ENCODE measurements at regions not wholly inside any gene's neighbourhood (a gene's known extent, or its start where the extent isn't known, plus 50 kb on each side); places are given as distances from the start of the nearest gene placed in this dataset.

- Histone ChIP-seq H3K79me2 (ENCODE audit: control insufficient read depth in 1 of 2, insufficient read depth in 2 of 2, low read length in 2 of 2) (no peaks in the 10 kb centered on the region), H3K56ac (replicated peaks; ENCODE audit: insufficient read length, low read depth, low read length) (no peak overlapping the region), H3K23ac (ENCODE audit: insufficient read length) (no peak overlapping the region), H3K4ac (replicated peaks; ENCODE audit: insufficient read length, low read depth, low read length) (no peak overlapping the region), H3K27me3 (replicated peaks in 1 of 4; ENCODE audit: control insufficient read depth in 3 of 4, extremely low read depth in 1 of 4, insufficient read depth in 3 of 4, low read length in 3 of 4) (no peaks in the 10 kb centered on the region), H3K9ac (replicated peaks in 1 of 4; ENCODE audit: extremely low read depth in 1 of 4, low read depth in 3 of 4, low read length in 3 of 4) (no peak overlapping the region), H2BK12ac (ENCODE audit: low read depth, low read length) (no peak overlapping the region), H3K23me2 (ENCODE audit: low read depth, low read length) (no peaks in the 10 kb centered on the region), H3K9me3 (ENCODE audit: insufficient read depth in 2 of 2, low read depth in 1 of 2, low read length in 1 of 2) (no peaks in the 10 kb centered on the region), H3K79me1 (ENCODE audit: low read depth, low read length) (no peaks in the 10 kb centered on the region), H3K27ac (ENCODE audit: low read depth, low read length) (no peak overlapping the region), H4K8ac (ENCODE audit: extremely low read depth, insufficient read depth, low read length) (no peak overlapping the region), H3K4me2 (ENCODE audit: insufficient read depth in 1 of 2, low read depth in 2 of 2, low read length in 2 of 2) (no peak overlapping the region), H2AK5ac (ENCODE audit: low read depth, low read length) (no peak overlapping the region), H2BK20ac (ENCODE audit: low read length) (no peak overlapping the region), H3K4me3 (ENCODE audit: extremely low read depth in 1 of 4, insufficient read depth in 2 of 4, low read depth in 3 of 4, low read length in 4 of 4) (no peak overlapping the region), H3K18ac (ENCODE audit: extremely low read depth, low read length) (no peak overlapping the region), H3K4me1 (replicated peaks in 1 of 4; ENCODE audit: control insufficient read depth in 3 of 4, insufficient read depth in 4 of 4, low read length in 3 of 4) (peaks cover 0 to 4% (median 0%) of the 10 kb centered on the region in 4 experiments; a peak in 1 of 7 replicates), H4K5ac (ENCODE audit: insufficient read length, low read depth, low read length) (no peak overlapping the region), H2BK120ac (replicated peaks; ENCODE audit: low read depth, low read length) (no peak overlapping the region), H4K20me1 (replicated peaks in 1 of 2; ENCODE audit: control insufficient read depth in 1 of 2, insufficient read depth in 2 of 2, low read length in 2 of 2) (no peaks in the 10 kb centered on the region), H2BK15ac (ENCODE audit: low read length) (no peak overlapping the region), H2AFZ (ENCODE audit: low read length) (no peak overlapping the region), H2BK5ac (ENCODE audit: low read depth, low read length) (no peak overlapping the region), H3K14ac (ENCODE audit: insufficient read length) (no peak overlapping the region), H4K91ac (replicated peaks; ENCODE audit: insufficient read length, low read length) (no peak overlapping the region), H3K36me3 (ENCODE audit: control insufficient read depth in 2 of 4, insufficient read depth in 4 of 4, low read length in 3 of 4) (no peaks in the 10 kb centered on the region)
- CTCF ChIA-PET (ENCODE audit: partially characterized antibody), result no interaction called here
- DNase-seq (ENCODE audit: low read depth in 1 of 2, low spot score in 2 of 2) (no peak), FAIRE-seq (no peak)
- POLR2A ChIA-PET (ENCODE audit: partially characterized antibody), result no interaction called here
- WGBS, 2 experiments (ENCODE audit: extremely low coverage in 1 of 2, insufficient coverage in 1 of 2, insufficient read length in 1 of 2, insufficient replicate concordance in 2 of 2, low coverage in 1 of 2, low lambda C conversion rate in 2 of 2, missing lambda C conversion rate in 1 of 2), result 88% methylated on average over 3 of the region's 3 CpGs; no CpG with 5 or more reads in 1 of the 2 experiments
- no peak for TF ChIP-seq USF2 (IDR thresholded peaks at IDR 0.05; ENCODE audit: low read length)
- no peak for TF ChIP-seq GTF2F1 (IDR thresholded peaks at IDR 0.05; ENCODE audit: borderline replicate concordance, low read depth, low read length)
- no peak for TF ChIP-seq TEAD4 (IDR thresholded peaks at IDR 0.05; ENCODE audit: low read depth, low read length)
- TF ChIP-seq CTCF (IDR thresholded peaks at IDR 0.05; ENCODE audit: control extremely low read depth in 1 of 3, insufficient read depth in 1 of 3, low read depth in 1 of 3, low read length in 3 of 3), result no peak
- TF ChIP-seq KDM5A (IDR thresholded peaks at IDR 0.05; ENCODE audit: low read length), result no peak
Measured at GRCh38 chr5:57734296-57734695, 251.7 kb upstream of the ACTBL2 start.

Measured in H1 (cell line).